ENCODE measurements at regions not wholly inside any gene's neighbourhood (a gene's known extent, or its start where the extent isn't known, plus 50 kb on each side); places are given as distances from the start of the nearest gene placed in this dataset.

DNA sequence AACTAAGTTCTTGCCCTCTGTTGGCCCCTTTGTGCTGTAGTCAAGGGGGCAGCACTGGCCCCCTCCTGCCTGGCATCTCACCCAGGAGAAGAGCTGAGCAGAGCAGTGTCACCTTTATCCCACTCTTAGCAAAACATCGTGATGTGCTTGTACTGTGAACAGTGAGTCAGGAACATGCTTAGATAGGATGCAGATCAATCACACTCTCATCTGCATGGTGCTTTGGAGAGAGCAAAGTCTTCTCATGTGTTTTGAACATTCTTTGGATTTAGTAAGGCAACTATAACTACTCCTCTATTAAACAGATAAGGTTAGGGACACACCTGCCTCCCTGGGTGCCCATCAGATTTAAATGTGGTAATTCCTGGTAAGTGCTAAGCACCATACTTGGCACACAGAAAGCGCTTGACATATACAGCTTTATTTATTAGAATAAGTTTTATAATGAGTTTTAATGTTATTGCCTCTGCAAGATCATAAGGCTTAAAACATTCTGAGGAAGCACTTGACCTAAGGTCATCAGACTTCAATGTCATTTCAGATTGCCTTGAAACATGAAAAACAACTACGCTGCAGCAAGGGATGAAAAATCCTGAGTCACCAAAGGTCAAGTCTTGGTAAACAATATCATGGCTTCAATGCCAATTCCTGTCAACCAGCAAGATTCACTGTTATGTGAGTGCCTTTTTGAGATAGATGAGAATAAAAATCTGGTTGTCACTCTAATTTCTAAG, 82.4 kb upstream of the IRS2 start:
- DNase-seq (ENCODE audit: low read depth in 4 of 4, low spot score in 1 of 4), result no peak

DNA sequence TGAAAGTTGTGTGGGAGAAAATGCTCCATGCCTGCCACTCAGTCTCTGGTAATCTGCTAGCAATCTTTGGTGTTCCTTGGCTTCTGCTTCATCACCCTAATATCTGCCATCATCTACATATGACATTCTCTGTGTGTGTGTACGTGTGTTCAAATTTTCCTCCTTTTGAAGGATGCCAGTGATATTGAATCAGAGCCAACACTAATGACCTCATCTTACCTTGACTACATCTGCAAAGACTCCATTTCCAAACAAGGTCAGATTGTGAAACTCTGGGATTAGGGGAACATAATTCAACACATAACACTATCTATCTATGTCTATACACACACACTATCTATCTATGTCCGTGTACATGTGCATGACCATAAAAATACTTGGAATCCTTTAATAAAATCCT, 81.4 kb upstream of the IRS2 start:
- no peak for DNase-seq (ENCODE audit: low read depth in 4 of 4, low spot score in 1 of 4)

DNA sequence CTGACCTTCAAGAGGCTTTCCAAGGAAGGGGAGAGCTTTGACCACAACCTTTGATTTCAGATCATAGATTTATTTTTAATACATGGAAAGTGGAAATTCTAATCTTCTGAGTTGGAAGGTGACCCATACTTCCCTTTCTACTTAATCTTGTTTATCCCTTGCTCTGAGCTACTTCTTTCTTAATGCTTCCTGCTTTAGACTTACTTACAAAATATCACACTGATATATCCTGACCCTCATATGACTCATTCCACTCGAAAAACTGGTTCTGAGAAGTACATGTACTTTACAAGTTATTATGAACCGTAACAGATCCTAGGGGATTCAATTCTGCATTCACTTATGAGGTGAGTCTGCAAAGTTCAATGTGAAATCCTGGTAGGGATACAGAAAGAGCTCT, 76.2 kb upstream of the IRS2 start:
- no peak for DNase-seq (ENCODE audit: low read depth in 4 of 4, low spot score in 1 of 4)

DNA sequence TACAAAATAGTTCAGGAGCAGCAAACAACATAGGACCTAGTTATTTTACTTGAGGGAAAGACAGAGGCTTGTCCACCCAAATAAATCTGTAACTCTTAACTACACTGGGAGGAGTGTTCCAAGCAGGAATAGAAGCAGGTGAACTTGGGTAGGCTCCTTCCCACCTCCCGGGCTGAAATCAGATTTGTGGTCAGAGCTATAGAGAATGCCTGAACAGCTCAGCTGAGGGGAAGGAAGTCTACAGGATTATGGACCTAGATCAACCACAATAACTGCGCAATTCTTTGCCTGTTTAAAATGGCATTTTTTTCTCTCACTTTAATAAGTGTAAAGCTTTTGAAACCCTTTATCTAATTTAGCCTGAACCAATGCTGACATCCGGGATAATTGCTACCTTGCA, 73.5 kb upstream of the IRS2 start:
- no peak for DNase-seq (ENCODE audit: low read depth in 4 of 4, low spot score in 1 of 4)

DNA sequence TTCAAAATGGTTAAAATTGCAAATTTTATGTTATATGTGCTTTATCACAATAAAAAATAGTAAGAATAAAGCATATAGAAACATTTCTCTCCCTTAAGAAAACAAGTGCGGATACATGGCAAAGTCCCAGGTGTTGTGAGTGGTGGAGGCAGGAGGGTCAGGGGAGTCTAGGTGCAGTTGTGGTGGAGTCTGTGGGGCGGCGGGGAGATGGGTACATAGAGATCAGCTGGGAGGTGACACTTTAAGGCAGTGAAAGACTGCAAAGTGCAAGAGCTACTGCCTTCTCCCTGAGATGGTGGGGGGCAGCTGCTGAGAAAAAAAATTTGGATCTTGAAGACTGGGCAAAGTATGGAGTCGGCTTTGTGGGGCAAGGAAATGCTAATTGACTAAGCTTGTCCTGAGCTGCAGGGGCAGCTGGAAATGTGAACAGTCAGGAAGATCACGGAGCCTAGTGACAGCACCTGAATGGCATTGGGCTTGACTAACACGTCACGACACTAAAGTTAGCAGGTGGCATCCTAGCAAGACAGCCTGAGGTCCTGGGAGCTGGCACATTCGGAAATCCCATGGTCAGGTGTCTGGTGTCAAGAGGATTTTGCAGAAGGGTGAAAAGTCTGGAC, 72.9 kb upstream of the IRS2 start:
- DNase-seq (ENCODE audit: low read depth in 4 of 4, low spot score in 1 of 4), result no peak

DNA sequence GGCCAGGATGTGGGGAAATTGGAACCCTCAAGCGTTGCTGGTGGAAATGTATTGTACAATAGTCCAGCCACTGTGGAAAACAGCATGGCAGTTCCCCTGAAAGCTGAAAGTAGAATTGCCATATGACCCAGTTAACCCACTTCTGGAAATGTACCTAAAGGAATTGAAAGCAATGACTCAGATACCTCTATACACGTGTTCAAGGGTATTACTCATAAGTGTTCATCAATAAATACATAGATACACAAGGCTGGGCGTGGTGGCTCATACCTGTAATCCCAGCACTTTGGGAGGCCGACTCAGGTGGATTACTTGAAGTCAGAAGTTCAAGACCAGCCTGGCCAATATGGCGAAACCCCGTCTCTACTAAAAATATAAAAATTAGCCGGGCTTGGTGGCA, 71.9 kb upstream of the IRS2 start:
- DNase-seq (ENCODE audit: low read depth in 4 of 4, low spot score in 1 of 4), result no peak

DNA sequence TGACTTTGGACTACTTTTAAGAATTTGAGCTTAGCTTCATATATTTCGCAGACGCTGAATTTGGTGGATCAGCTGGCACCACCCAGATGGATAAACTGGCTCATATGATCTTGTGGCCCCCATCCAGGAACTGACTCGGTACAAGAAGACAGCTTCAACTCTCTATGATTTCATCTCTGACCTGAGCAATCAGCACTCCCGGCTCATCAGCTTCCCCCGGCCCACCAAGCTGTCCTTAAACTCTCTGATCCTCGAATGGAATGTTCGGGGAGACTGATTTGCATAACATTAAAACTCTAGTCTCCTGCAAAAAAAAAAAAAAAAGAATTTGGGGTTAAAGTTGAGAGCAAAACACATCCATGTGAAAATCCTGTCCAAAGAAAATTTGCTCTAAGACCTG, 71.4 kb upstream of the IRS2 start:
- no peak for DNase-seq (ENCODE audit: low read depth in 4 of 4, low spot score in 1 of 4)

DNA sequence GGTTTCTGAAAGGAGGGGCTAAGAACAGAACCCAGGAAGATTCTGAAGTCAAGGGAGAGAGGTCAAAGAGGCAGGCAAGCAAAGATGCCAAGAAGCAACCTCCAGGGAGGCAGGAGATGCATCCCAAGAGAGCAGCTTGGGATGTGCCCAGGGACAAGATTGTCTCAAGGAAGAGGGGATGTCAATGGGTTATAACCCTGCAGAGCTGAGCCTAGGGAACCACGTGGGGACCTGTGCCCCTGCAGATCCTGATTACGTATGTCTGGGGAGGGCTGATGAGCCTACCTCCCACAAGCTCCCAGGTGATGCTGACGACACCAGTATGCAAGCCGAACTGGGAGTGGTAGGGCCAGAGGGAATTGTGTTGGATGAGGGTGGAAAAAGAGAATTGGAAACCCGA, 70.9 kb upstream of the IRS2 start:
- no peak for DNase-seq (ENCODE audit: low read depth in 4 of 4, low spot score in 1 of 4)

DNA sequence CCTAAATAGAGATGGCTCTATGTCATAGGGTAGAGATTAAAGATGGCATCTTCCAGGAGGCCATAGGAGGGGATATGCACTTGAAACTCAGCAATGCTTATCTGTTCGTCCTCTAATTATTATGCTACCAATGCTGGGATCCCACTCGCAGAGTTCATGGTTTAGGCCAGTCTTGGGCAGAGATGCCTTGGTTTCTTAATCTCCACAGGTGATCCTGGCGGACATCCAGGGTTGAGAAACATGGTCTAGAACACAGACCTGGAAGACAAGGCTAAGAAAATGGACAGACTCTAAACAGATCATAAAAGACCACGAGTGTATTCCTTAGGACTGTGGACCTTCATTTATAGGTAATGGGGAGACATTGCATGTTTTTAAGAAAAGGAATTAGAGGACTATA, 70.0 kb upstream of the IRS2 start:
- no peak for DNase-seq (ENCODE audit: low read depth in 4 of 4, low spot score in 1 of 4)

DNA sequence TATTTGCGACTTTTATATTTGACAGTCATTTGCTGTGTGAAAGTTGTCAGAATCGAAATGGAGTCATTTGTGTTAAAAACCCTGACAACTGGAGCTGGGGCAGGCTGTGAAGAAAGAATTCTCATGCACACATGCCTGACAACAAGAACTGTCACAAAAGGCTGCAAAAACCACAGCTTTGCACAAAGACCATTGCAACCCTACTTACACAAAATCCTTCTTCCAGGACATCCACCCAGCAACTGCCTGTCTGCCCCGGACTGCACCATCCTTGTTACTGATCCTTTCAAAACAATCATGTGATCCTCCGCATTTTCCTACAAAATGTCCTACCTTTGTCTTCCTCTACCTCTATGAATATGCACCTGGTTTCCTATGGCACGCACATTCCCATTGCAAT, 66.8 kb upstream of the IRS2 start:
- no peak for DNase-seq (ENCODE audit: low read depth in 4 of 4, low spot score in 1 of 4)

DNA sequence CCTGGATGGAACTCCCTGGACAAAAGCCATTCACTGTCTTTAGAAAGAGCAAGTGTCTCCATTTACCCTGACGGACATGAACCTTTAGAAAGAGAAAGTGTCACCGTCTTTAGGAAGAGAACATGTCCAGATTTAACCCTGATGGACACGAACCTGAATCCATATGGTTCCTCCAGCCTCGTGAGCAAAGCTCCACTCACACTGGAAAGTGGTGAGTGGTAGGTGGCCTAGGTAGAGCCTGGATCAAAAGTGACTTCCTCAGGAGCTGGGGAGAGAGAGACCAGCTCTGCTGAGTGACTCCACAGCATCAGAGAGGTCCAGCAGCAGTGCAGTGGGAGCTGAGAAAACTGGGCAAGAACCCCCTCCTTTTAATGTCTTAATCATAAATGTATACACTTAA, 59.8 kb upstream of the IRS2 start:
- DNase-seq (ENCODE audit: low read depth in 4 of 4, low spot score in 1 of 4), result no peak

DNA sequence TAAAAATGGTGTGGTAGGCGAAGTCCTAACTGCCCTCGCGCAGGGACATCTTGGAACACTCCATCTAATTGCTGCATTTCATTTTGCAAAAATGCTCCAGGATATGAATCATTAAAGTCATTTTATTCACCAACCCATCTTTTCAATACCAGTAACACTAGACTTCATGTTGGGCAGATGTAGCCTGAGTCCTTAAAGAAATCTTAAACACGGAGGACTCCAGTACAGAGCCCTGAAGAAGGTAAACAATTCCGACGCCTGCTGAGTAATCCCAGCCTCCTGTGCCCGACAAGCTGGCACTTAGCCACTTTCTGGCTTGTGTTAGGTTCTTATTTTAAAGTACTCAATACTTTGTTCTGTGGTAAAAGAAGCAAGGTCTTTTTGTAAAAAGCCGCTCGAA, 58.0 kb upstream of the IRS2 start:
- no peak for DNase-seq (ENCODE audit: low read depth in 4 of 4, low spot score in 1 of 4)

DNA sequence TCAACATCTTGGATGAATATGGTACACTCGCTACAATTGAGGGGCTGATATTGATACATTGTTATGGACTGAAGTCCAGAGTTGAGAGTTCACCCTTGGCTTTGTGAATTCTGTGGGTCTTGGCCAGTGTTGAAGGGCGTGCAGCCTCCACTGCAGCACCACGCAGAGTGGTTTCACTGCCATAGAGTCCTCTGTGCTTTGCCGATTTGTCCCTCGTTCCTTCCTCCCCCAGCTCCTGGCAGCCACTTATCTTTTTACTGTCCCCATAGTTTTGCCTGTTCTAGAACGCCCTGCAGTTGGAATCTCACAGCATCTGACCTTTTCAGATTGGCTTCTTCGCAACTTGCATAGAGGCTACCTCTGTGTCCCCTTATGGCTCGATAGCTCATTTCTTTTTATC, 57.3 kb upstream of the IRS2 start:
- no peak for DNase-seq (ENCODE audit: low read depth in 4 of 4, low spot score in 1 of 4)

DNA sequence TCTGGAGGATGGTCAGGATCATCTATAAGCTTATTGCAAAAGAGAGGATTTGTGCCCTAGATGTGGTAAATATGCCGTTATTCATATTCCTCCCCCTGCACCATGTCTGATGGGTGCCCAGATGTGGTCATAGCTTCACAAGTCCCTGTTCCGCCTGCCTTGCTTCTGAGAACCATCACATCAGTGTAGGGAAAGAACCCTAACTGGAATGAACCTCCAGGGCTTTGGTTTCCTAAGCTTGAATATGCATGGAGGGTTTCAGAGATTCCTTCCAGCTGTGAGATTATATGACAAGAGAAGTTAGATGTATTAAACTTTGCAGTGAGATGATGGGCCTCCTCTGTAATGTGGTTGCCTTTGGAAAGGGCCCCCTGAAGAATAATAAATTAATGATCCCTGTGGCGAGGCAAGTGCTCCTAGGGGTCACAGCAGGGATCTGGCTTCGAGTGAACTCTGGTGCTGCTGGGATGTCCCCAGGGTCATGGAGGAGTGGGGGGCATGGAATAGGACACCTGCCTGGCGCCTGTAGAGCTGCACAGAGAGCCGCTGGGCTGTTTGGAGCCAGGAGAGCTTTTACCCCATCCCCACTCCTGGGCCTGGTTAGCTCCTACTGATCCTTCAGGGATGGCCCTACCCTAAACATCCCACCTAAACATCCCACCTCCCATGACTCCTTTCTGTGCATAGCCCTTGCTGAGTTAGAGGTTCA, 56.0 kb upstream of the IRS2 start:
- DNase-seq (ENCODE audit: low read depth in 4 of 4, low spot score in 1 of 4), result no peak

DNA sequence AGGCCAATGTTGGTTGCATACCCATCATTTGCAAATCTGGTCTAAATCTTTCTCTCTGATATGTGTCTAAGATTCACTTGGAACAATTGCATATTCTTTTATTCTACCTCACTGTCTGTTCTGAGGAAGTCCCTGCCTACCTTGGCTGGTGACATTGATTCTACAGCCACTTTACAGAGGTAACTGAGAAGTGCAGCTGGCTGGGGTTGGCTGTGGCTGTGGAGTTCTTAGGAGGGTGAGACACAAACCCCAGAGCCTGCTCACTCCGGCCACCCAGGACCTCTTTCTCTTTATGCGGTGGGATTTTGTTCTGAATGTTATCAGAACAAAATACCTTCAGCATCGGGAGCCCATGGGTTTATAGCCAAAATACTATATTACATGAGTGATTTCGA, 54.5 kb upstream of the IRS2 start:
- DNase-seq (ENCODE audit: low read depth in 4 of 4, low spot score in 1 of 4), result no peak

DNA sequence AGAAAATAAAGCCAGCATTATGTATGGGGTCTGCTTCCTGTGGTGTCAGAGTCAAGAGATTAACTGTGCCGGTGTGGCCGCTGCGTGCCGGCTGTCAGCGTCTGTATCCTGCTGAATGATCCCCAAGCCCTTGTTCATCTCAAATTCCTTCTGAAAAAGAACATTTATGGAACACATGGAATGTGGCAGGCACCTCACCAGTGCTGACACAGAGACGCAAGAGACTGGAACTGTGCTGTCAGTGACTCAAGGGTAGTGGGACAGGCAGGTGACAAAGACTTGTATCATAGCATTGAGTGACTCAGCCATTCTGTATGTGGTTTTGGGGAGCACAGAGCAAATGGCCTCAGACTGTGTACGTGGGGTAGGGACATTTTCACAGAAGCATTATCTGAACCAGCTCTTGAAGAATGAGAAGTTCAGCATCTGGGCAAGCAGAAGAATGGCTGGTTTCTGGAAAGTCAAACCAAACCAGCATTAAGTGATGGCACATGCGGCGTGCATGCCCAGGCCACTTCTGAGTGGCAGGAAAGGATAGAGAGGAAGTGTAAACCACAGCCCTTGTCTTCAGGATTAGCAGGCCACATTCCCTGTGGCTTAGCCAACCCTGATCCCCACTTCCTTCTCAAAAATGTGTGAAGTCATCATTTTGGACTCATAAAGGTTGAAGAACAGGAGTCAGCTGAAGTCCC, 54.0 kb upstream of the IRS2 start:
- peak in 2 of 4 experiments; percentile 11 to 12 for DNase-seq (ENCODE audit: low read depth in 4 of 4, low spot score in 1 of 4)

DNA sequence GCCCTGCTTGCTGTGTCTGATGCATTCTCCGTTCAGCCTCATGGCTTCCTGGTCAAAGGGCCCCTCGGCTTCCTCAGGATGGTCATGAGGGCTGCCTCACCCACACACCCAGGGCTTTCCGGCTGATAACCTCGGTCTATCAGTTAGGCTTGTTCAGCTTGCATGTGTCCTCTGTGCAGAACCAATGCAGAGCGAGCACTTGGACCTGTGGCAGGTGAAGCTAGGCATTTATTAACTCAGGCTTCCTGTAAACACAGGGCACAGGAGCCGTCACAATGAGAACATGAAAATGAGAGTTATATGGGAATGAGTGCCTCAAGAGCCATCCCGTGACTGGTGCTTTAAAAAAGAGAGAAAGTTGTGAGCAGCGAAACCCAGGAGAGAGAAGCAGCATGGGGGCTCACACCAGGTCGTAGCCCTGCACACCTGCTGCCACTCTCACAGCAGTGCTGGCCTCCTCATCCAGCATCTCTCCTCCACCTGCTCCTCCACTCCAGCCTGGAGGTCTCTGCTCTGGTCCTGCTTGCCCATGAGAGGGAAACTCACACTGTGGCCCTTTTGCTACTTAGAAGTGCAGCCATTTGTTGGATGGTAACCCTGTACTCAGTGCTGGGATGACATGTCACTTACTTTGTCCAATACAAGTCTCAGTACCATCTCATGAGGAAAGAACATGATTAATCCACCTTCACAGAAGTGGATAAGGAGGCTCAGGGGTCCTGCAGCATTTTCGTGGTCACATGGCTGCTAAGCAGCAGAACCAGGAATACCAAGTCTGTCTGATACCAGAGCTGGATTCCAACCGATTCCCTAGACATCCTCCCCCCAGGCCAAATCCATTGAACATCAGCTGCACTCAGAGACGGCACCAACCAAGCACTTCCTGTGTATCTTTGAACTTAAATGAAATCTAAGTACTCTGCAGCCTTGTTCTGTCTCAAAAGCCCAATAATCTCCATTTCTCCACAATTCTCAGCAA, 50.5 kb upstream of the IRS2 start:
- DNase-seq (ENCODE audit: low read depth in 4 of 4, low spot score in 1 of 4), result no peak

All from stimulated activated CD4-positive, alpha-beta T cell treated with anti-CD3 and anti-CD28 coated beads, Interleukin-1b, Interleukin-23, amount 100 ng/mL, for 24 hours (primary cell).